ENCODE measurements at regions not wholly inside any gene's neighbourhood (a gene's known extent, or its start where the extent isn't known, plus 50 kb on each side); places are given as distances from the start of the nearest gene placed in this dataset.

GRCh38 chr10:43707770-43708169 is 59.1 kb upstream of the ZNF32 start:
- H3K36me3 ChIP-seq (ENCODE audit: control insufficient read depth, insufficient read depth, low read length): no peaks in the 10 kb centered on the region
- H3K9me3 ChIP-seq (ENCODE audit: control insufficient read depth, insufficient read depth, low read depth, low read length): no peaks in the 10 kb centered on the region
- TF ChIP-seq SIN3A (IDR thresholded peaks at IDR 0.05; ENCODE audit: borderline replicate concordance, insufficient read depth, low read depth, low read length): no peak
- no peak for TF ChIP-seq POLR2AphosphoS5 (IDR thresholded peaks at IDR 0.05; ENCODE audit: low read depth, low read length)
- no peak for TF ChIP-seq CTCF (IDR thresholded peaks at IDR 0.05)
- TF ChIP-seq, protein P1, sequence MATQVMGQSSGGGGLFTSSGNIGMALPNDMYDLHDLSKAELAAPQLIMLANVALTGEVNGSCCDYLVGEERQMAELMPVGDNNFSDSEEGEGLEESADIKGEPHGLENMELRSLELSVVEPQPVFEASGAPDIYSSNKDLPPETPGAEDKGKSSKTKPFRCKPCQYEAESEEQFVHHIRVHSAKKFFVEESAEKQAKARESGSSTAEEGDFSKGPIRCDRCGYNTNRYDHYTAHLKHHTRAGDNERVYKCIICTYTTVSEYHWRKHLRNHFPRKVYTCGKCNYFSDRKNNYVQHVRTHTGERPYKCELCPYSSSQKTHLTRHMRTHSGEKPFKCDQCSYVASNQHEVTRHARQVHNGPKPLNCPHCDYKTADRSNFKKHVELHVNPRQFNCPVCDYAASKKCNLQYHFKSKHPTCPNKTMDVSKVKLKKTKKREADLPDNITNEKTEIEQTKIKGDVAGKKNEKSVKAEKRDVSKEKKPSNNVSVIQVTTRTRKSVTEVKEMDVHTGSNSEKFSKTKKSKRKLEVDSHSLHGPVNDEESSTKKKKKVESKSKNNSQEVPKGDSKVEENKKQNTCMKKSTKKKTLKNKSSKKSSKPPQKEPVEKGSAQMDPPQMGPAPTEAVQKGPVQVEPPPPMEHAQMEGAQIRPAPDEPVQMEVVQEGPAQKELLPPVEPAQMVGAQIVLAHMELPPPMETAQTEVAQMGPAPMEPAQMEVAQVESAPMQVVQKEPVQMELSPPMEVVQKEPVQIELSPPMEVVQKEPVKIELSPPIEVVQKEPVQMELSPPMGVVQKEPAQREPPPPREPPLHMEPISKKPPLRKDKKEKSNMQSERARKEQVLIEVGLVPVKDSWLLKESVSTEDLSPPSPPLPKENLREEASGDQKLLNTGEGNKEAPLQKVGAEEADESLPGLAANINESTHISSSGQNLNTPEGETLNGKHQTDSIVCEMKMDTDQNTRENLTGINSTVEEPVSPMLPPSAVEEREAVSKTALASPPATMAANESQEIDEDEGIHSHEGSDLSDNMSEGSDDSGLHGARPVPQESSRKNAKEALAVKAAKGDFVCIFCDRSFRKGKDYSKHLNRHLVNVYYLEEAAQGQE (IDR thresholded peaks at IDR 0.05; ENCODE audit: insufficient read depth in 1 of 2, low read depth in 2 of 2, low read length in 1 of 2): no peak
- TF ChIP-seq TCF7L2 (IDR thresholded peaks at IDR 0.05; ENCODE audit: low read depth, low read length): no peak
- intact Hi-C loops (cut with micrococcal nuclease; ENCODE audit: unreplicated experiment) (no loop called here), in situ Hi-C loops (cut with HindIII; ENCODE audit: low pct_unique_long_range_greater_than_20kb, low sequenced_read_pairs) (no loop called here)
- H3K27me3 ChIP-seq (ENCODE audit: control insufficient read depth, insufficient read depth, low read length): peaks cover 4% of the 10 kb centered on the region; the same call in 1 of the 2 replicates
- H3K4me1 ChIP-seq (ENCODE audit: control insufficient read depth, insufficient read depth, low read length): no peaks in the 10 kb centered on the region
- DNase-seq (ENCODE audit: low read depth, low spot score) (no peak), ATAC-seq (no peak)
- H3K27ac ChIP-seq (ENCODE audit: low read length): no peak overlapping the region
- ChIA-PET POLR2A (no interaction called here), CTCF (no interaction called here)
- H3K4me3 ChIP-seq (ENCODE audit: low read depth in 2 of 2, low read length in 2 of 2): no peak overlapping the region
- BruUV-seq (replicated peaks): no TSS peak

DNA sequence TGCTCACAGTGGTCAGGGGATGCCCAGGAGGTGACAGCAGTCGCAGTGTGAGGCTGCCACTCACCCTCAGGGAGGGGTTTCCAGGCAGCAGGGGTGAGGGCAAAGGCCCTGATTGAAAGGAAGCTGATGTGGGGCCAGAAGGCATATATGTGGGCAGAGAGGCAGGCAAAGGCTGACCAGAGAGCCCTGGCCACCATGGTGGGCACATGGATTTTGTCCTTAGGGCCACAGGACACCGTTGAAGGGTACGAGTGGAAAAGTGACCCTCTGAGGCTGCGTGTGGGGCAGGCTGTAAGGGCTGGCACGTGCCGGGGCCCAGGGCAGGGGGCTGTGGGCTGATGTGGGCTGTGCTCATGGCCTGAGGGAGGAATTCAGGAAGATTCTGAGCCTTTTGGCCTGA is 57.5 kb upstream of the ZNF32 start:
- ATAC-seq: no peak
- DNase-seq (ENCODE audit: low read depth, low spot score): no peak
- Histone ChIP-seq H3K4me1 (ENCODE audit: control insufficient read depth, insufficient read depth, low read length) (no peaks in the 10 kb centered on the region), H3K27ac (ENCODE audit: low read length) (no peak overlapping the region), H3K9me3 (ENCODE audit: control insufficient read depth, insufficient read depth, low read depth, low read length) (no peaks in the 10 kb centered on the region), H3K4me3 (ENCODE audit: low read depth in 2 of 2, low read length in 2 of 2) (no peak overlapping the region), H3K27me3 (ENCODE audit: control insufficient read depth, insufficient read depth, low read length) (peaks cover 4% of the 10 kb centered on the region; the same call in 1 of the 2 replicates), H3K36me3 (ENCODE audit: control insufficient read depth, insufficient read depth, low read length) (no peaks in the 10 kb centered on the region)
- POLR2A ChIA-PET: no interaction called here
- BruUV-seq (replicated peaks): no TSS peak
- TF ChIP-seq SIN3A (IDR thresholded peaks at IDR 0.05; ENCODE audit: borderline replicate concordance, insufficient read depth, low read depth, low read length) (no peak), TCF7L2 (IDR thresholded peaks at IDR 0.05; ENCODE audit: low read depth, low read length) (no peak), POLR2AphosphoS5 (IDR thresholded peaks at IDR 0.05; ENCODE audit: low read depth, low read length) (no peak)
- in situ Hi-C loops (cut with HindIII; ENCODE audit: low pct_unique_long_range_greater_than_20kb, low sequenced_read_pairs): no loop called here
- CTCF ChIA-PET: interaction anchor here (0.6 kb wide), 1 partner anchor 41 kb away, joined by 3 read pairs; no protein-coding TSS in a partner anchor
- intact Hi-C loops (cut with micrococcal nuclease; ENCODE audit: unreplicated experiment): no loop called here

DNA sequence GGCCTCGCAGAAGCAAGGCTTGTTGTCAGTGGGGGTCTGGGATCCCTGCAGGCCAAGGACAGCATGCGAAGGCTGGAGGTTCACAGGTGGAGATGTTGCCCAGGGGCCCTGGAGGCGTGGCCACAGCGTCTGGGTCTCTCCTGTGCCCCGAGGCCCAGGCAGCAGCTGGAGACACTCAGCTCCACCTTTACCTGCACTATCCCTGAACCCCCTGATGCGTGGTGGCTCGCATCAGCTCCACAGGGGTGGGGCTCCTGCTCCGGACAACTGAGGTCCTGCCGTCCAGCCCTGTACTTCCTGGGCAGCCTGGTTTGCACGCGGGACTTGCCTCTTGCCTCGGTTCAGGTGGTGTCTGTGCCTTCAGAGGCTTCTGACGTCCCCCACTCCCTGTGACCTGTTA is 54.6 kb upstream of the ZNF32 start:
- peaks cover 2% of the 10 kb centered on the region for H3K27me3 ChIP-seq (ENCODE audit: control insufficient read depth, insufficient read depth, low read length)
- no peaks in the 10 kb centered on the region for H3K4me1 ChIP-seq (ENCODE audit: control insufficient read depth, insufficient read depth, low read length)
- ChIA-PET CTCF (no interaction called here), POLR2A (no interaction called here)
- in situ Hi-C loops (cut with HindIII; ENCODE audit: low pct_unique_long_range_greater_than_20kb, low sequenced_read_pairs): no loop called here
- no peak overlapping the region for H3K27ac ChIP-seq (ENCODE audit: low read length)
- no peak for ATAC-seq
- TF ChIP-seq CTCF (IDR thresholded peaks at IDR 0.05): no peak
- TF ChIP-seq TCF7L2 (IDR thresholded peaks at IDR 0.05; ENCODE audit: low read depth, low read length): no peak
- TF ChIP-seq, protein P1 (IDR thresholded peaks at IDR 0.05; ENCODE audit: insufficient read depth in 1 of 2, low read depth in 2 of 2, low read length in 1 of 2): no peak
- no peak for TF ChIP-seq POLR2AphosphoS5 (IDR thresholded peaks at IDR 0.05; ENCODE audit: low read depth, low read length)
- TF ChIP-seq SIN3A (IDR thresholded peaks at IDR 0.05; ENCODE audit: borderline replicate concordance, insufficient read depth, low read depth, low read length): no peak
- no peak overlapping the region for H3K4me3 ChIP-seq (ENCODE audit: low read depth in 2 of 2, low read length in 2 of 2)
- no peak for DNase-seq (ENCODE audit: low read depth, low spot score)
- no peaks in the 10 kb centered on the region for H3K36me3 ChIP-seq (ENCODE audit: control insufficient read depth, insufficient read depth, low read length)
- no TSS peak for BruUV-seq (replicated peaks)
- intact Hi-C loops (cut with micrococcal nuclease; ENCODE audit: unreplicated experiment): no loop called here
- no peaks in the 10 kb centered on the region for H3K9me3 ChIP-seq (ENCODE audit: control insufficient read depth, insufficient read depth, low read depth, low read length)
